SIG-M5 (cell line): ENCODE measurements at regions not wholly inside any gene's neighbourhood (a gene's known extent, or its start where the extent isn't known, plus 50 kb on each side); places are given as distances from the start of the nearest gene placed in this dataset.

Source experiments
- DNase-seq: peaks from one replicate; lab custom pipeline; 2025; lab: John Stamatoyannopoulos, UW

GRCh38 chr6:26312501-26313397, 52.2 kb upstream of the BTN3A2 start:
- DNase-seq = no peak
